ENCODE measurements at regions not wholly inside any gene's neighbourhood (a gene's known extent, or its start where the extent isn't known, plus 50 kb on each side); places are given as distances from the start of the nearest gene placed in this dataset.

GRCh38 chr4:96835991-96836390 lies 996.1 kb downstream of the PDHA2 start:
- Histone ChIP-seq H3K79me2 (no peaks in the 10 kb centered on the region), H3K9me3 (ENCODE audit: low read depth) (no peaks in the 10 kb centered on the region), H3K9me2 (replicated peaks; ENCODE audit: insufficient read depth) (no peaks in the 10 kb centered on the region), H3K4me1 (ENCODE audit: insufficient read depth) (no peaks in the 10 kb centered on the region), H3K27ac (no peak overlapping the region), H3K36me3 (replicated peaks; ENCODE audit: insufficient read depth, low read depth) (no peaks in the 10 kb centered on the region), H3K4me2 (no peak overlapping the region), H3K4me3 (no peak overlapping the region), H4K20me1 (ENCODE audit: insufficient read depth, poor library complexity, severe bottlenecking) (no peaks in the 10 kb centered on the region), H2AFZ (no peak overlapping the region), H3K27me3 (no peaks in the 10 kb centered on the region)
- TF ChIP-seq EZH2 (IDR thresholded peaks at IDR 0.05; ENCODE audit: borderline replicate concordance) (no peak), CTCF (IDR thresholded peaks at IDR 0.05; ENCODE audit: poor library complexity) (no peak), EZH2phosphoT487 (IDR thresholded peaks at IDR 0.05; ENCODE audit: low read depth, severe bottlenecking, unreplicated experiment) (no peak)
- DNase-seq (ENCODE audit: low spot score) = no peak
- WGBS (ENCODE audit: low lambda C conversion rate, missing lambda C conversion rate) = 82% methylated on average over 3 of the region's 3 CpGs

GRCh38 chr4:96839441-96839840 lies 999.5 kb downstream of the PDHA2 start:
- no peak for DNase-seq (ENCODE audit: low spot score)
- H4K20me1 ChIP-seq (ENCODE audit: insufficient read depth, poor library complexity, severe bottlenecking) = no peaks in the 10 kb centered on the region
- no peak overlapping the region for H3K4me2 ChIP-seq
- H2AFZ ChIP-seq = no peak overlapping the region
- H3K9me2 ChIP-seq (replicated peaks; ENCODE audit: insufficient read depth) = no peaks in the 10 kb centered on the region
- H3K79me2 ChIP-seq = no peaks in the 10 kb centered on the region
- H3K27me3 ChIP-seq = no peaks in the 10 kb centered on the region
- H3K4me3 ChIP-seq = no peak overlapping the region
- H3K9me3 ChIP-seq (ENCODE audit: low read depth) = no peaks in the 10 kb centered on the region
- WGBS (ENCODE audit: low lambda C conversion rate, missing lambda C conversion rate) = 86% methylated on average over 2 of the region's 2 CpGs
- H3K4me1 ChIP-seq (ENCODE audit: insufficient read depth) = no peaks in the 10 kb centered on the region
- H3K27ac ChIP-seq = no peak overlapping the region
- no peaks in the 10 kb centered on the region for H3K36me3 ChIP-seq (replicated peaks; ENCODE audit: insufficient read depth, low read depth)
- TF ChIP-seq CTCF (IDR thresholded peaks at IDR 0.05; ENCODE audit: poor library complexity) = no peak
- no peak for TF ChIP-seq EZH2phosphoT487 (IDR thresholded peaks at IDR 0.05; ENCODE audit: low read depth, severe bottlenecking, unreplicated experiment)
- no peak for TF ChIP-seq EZH2 (IDR thresholded peaks at IDR 0.05; ENCODE audit: borderline replicate concordance)

GRCh38 chr4:96841801-96842200 lies 1001.9 kb downstream of the PDHA2 start:
- H3K4me2 ChIP-seq = no peak overlapping the region
- TF ChIP-seq EZH2phosphoT487 (IDR thresholded peaks at IDR 0.05; ENCODE audit: low read depth, severe bottlenecking, unreplicated experiment) (no peak), CTCF (IDR thresholded peaks at IDR 0.05; ENCODE audit: poor library complexity) (no peak), EZH2 (IDR thresholded peaks at IDR 0.05; ENCODE audit: borderline replicate concordance) (no peak)
- no peaks in the 10 kb centered on the region for H3K36me3 ChIP-seq (replicated peaks; ENCODE audit: insufficient read depth, low read depth)
- H3K27ac ChIP-seq = no peak overlapping the region
- no peak for DNase-seq (ENCODE audit: low spot score)
- H3K4me3 ChIP-seq = no peak overlapping the region
- no peaks in the 10 kb centered on the region for H3K79me2 ChIP-seq
- no peaks in the 10 kb centered on the region for H4K20me1 ChIP-seq (ENCODE audit: insufficient read depth, poor library complexity, severe bottlenecking)
- no peaks in the 10 kb centered on the region for H3K9me3 ChIP-seq (ENCODE audit: low read depth)
- H3K27me3 ChIP-seq = no peaks in the 10 kb centered on the region
- H2AFZ ChIP-seq = no peak overlapping the region
- H3K4me1 ChIP-seq (ENCODE audit: insufficient read depth) = no peaks in the 10 kb centered on the region
- 67% methylated on average over 2 of the region's 2 CpGs for WGBS (ENCODE audit: low lambda C conversion rate, missing lambda C conversion rate)
- no peaks in the 10 kb centered on the region for H3K9me2 ChIP-seq (replicated peaks; ENCODE audit: insufficient read depth)
